ENCODE measurements at regions not wholly inside any gene's neighbourhood (a gene's known extent, or its start where the extent isn't known, plus 50 kb on each side); places are given as distances from the start of the nearest gene placed in this dataset.

GRCh38 chr5:141785711-141786110 lies 92.5 kb downstream of the PCDH1 start:
- no peaks in the 10 kb centered on the region for H3K9me3 ChIP-seq (ENCODE audit: control insufficient read depth, low read depth, low read length)
- peaks cover 12% of the 10 kb centered on the region for H3K4me1 ChIP-seq (ENCODE audit: control insufficient read depth, insufficient read depth, low read length)
- no peak overlapping the region for H3K27ac ChIP-seq (ENCODE audit: low read length)
- no peaks in the 10 kb centered on the region for H3K36me3 ChIP-seq (ENCODE audit: control insufficient read depth, insufficient read depth, low read length)
- WGBS (ENCODE audit: insufficient coverage, low lambda C conversion rate), result no CpG with 5 or more reads among the region's 5 CpGs
- no peak overlapping the region for H3K4me3 ChIP-seq (ENCODE audit: low read length)
- no peak for DNase-seq
- peaks cover 2% of the 10 kb centered on the region for H3K27me3 ChIP-seq (ENCODE audit: control insufficient read depth, insufficient read depth, low read length)

DNA sequence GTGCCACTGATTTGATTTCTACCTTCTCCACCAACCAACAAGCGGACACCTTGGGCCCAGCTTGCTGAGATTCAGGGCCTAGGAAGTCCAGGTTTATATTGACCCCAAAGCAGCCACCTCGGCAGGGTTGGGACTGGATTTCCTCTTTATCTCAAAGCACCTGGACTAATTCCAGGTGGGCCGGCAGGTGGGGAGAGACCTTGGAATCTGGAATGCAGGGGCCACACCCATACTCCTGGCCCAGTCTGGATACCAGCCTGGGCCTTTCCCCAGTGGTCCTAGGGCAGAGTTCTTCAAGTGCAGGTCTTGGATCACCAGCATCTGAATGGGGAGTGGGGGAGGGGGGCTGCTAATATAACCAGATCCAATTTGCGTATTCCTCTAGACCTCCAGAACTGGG lies 93.1 kb downstream of the PCDH1 start:
- H3K27ac ChIP-seq (ENCODE audit: low read length), result no peak overlapping the region
- no peak overlapping the region for H3K4me3 ChIP-seq (ENCODE audit: low read length)
- H3K36me3 ChIP-seq (ENCODE audit: control insufficient read depth, insufficient read depth, low read length), result no peaks in the 10 kb centered on the region

GRCh38 chr5:141784529-141784928 lies 93.7 kb downstream of the PCDH1 start:
- Histone ChIP-seq H3K4me1 (ENCODE audit: control insufficient read depth, insufficient read depth, low read length) (peaks cover 12% of the 10 kb centered on the region), H3K4me3 (ENCODE audit: low read length) (no peak overlapping the region), H3K27me3 (ENCODE audit: control insufficient read depth, insufficient read depth, low read length) (peaks cover 2% of the 10 kb centered on the region), H3K9me3 (ENCODE audit: control insufficient read depth, low read depth, low read length) (no peaks in the 10 kb centered on the region), H3K27ac (ENCODE audit: low read length) (no peak overlapping the region), H3K36me3 (ENCODE audit: control insufficient read depth, insufficient read depth, low read length) (no peaks in the 10 kb centered on the region)
- WGBS (ENCODE audit: insufficient coverage, low lambda C conversion rate), result no CpG with 5 or more reads among the region's 5 CpGs
- DNase-seq, result no peak

More for the DNA sequence above, 93.1 kb downstream of the PCDH1 start:
- Histone ChIP-seq H3K9me3 (ENCODE audit: control insufficient read depth, low read depth, low read length) (no peaks in the 10 kb centered on the region), H3K27me3 (ENCODE audit: control insufficient read depth, insufficient read depth, low read length) (peaks cover 2% of the 10 kb centered on the region), H3K4me1 (ENCODE audit: control insufficient read depth, insufficient read depth, low read length) (peaks cover 12% of the 10 kb centered on the region)
- WGBS (ENCODE audit: insufficient coverage, low lambda C conversion rate), result no CpG with 5 or more reads among the region's 4 CpGs
- peak; percentile 61 to 83 for DNase-seq

GRCh38 chr5:141783947-141784296 lies 94.3 kb downstream of the PCDH1 start:
- no peak overlapping the region for H3K4me3 ChIP-seq (ENCODE audit: low read length)
- H3K36me3 ChIP-seq (ENCODE audit: control insufficient read depth, insufficient read depth, low read length), result no peaks in the 10 kb centered on the region
- H3K27me3 ChIP-seq (ENCODE audit: control insufficient read depth, insufficient read depth, low read length), result peaks cover 2% of the 10 kb centered on the region
- H3K27ac ChIP-seq (ENCODE audit: low read length), result no peak overlapping the region
- WGBS (ENCODE audit: insufficient coverage, low lambda C conversion rate), result no CpG with 5 or more reads among the region's 4 CpGs
- no peak for DNase-seq
- peaks cover 12% of the 10 kb centered on the region for H3K4me1 ChIP-seq (ENCODE audit: control insufficient read depth, insufficient read depth, low read length)
- no peaks in the 10 kb centered on the region for H3K9me3 ChIP-seq (ENCODE audit: control insufficient read depth, low read depth, low read length)

- no peak overlapping the region for H3K27ac ChIP-seq (ENCODE audit: low read length)
- DNase-seq, result peak; percentile 32 to 59
- WGBS (ENCODE audit: insufficient coverage, low lambda C conversion rate), result no CpG with 5 or more reads among the region's 17 CpGs
These were observed 94.9 kb downstream of the PCDH1 start for GRCh38 chr5:141783005-141783946.

DNA sequence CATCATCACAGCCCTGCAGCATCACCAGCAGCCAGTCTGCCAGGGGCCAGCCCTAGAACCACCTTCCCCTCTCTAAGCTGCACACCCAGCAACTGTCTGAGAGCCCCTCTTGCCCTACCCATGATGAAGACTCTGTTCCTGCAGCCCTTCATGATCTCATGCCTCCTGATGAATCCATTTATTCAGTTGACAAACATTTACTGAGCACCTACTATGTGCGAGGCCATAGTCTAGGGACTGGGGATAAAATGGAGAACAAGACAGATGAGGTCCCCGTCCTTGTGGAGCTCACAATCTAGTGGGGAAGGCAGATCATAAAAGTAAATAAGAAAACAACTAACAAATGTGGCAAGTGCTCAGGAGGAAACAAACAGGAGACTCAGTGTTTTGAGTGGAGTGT lies 96.3 kb downstream of the PCDH1 start:
- no peak overlapping the region for H3K4me3 ChIP-seq (ENCODE audit: low read length)
- no peaks in the 10 kb centered on the region for H3K36me3 ChIP-seq (ENCODE audit: control insufficient read depth, insufficient read depth, low read length)
- no peak overlapping the region for H3K27ac ChIP-seq (ENCODE audit: low read length)
- H3K4me1 ChIP-seq (ENCODE audit: control insufficient read depth, insufficient read depth, low read length), result peaks cover 12% of the 10 kb centered on the region
- 100% methylated on average over 1 of the region's 2 CpGs for WGBS (ENCODE audit: insufficient coverage, low lambda C conversion rate)
- H3K27me3 ChIP-seq (ENCODE audit: control insufficient read depth, insufficient read depth, low read length), result no peaks in the 10 kb centered on the region
- no peak for DNase-seq
- no peaks in the 10 kb centered on the region for H3K9me3 ChIP-seq (ENCODE audit: control insufficient read depth, low read depth, low read length)

More at GRCh38 chr5:141783005-141783946, 94.9 kb downstream of the PCDH1 start:
- H3K27me3 ChIP-seq (ENCODE audit: control insufficient read depth, insufficient read depth, low read length), result peaks cover under 1% of the 10 kb centered on the region
- no peak overlapping the region for H3K4me3 ChIP-seq (ENCODE audit: low read length)
- no peaks in the 10 kb centered on the region for H3K36me3 ChIP-seq (ENCODE audit: control insufficient read depth, insufficient read depth, low read length)
- no peaks in the 10 kb centered on the region for H3K9me3 ChIP-seq (ENCODE audit: control insufficient read depth, low read depth, low read length)
- peaks cover 12% of the 10 kb centered on the region for H3K4me1 ChIP-seq (ENCODE audit: control insufficient read depth, insufficient read depth, low read length)

DNA sequence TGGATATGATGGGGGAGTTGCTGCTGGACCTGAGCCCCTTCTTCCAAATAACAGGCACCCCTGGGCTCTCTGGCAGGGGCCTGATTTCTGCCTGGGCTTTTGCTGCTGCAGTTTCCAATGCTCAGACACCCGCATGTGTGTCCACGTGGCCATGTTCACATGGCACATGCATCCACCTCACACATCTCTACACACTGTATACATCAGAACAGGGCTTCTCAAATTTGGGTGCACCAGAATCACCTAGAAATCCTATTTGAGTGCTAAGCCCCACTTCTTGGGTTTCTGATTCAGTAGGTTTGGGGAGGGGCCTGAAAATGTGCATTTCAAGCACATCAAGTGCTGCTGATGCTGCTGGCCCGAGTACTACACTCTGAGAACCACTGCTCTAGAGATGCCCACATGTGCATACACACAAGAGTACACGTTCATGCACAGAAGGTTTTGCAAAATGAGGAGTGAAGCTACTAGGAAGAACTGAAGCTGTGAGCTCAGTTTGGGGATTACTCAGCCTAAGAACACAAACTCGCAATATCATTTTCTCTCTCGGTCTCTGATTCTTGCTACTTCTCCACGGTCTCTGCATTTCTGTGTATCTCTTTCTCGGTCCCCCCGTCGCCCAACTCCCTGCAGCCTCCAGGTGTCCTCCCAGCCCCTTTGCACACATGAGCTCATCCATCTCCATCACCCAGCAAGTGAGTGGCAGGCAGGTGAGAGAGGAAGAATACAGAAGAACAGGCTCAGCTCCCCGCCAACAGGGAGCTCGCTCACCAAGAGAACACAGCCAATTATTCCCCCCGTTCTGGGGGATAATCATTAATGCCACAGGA lies 97.0 kb downstream of the PCDH1 start:
- Histone ChIP-seq H3K27me3 (ENCODE audit: control insufficient read depth, insufficient read depth, low read length) (no peaks in the 10 kb centered on the region), H3K9me3 (ENCODE audit: control insufficient read depth, low read depth, low read length) (no peaks in the 10 kb centered on the region), H3K36me3 (ENCODE audit: control insufficient read depth, insufficient read depth, low read length) (no peaks in the 10 kb centered on the region), H3K27ac (ENCODE audit: low read length) (no peak overlapping the region), H3K4me1 (ENCODE audit: control insufficient read depth, insufficient read depth, low read length) (peaks cover 12% of the 10 kb centered on the region), H3K4me3 (ENCODE audit: low read length) (no peak overlapping the region)
- no peak for DNase-seq
- WGBS (ENCODE audit: insufficient coverage, low lambda C conversion rate), result no CpG with 5 or more reads among the region's 13 CpGs

DNA sequence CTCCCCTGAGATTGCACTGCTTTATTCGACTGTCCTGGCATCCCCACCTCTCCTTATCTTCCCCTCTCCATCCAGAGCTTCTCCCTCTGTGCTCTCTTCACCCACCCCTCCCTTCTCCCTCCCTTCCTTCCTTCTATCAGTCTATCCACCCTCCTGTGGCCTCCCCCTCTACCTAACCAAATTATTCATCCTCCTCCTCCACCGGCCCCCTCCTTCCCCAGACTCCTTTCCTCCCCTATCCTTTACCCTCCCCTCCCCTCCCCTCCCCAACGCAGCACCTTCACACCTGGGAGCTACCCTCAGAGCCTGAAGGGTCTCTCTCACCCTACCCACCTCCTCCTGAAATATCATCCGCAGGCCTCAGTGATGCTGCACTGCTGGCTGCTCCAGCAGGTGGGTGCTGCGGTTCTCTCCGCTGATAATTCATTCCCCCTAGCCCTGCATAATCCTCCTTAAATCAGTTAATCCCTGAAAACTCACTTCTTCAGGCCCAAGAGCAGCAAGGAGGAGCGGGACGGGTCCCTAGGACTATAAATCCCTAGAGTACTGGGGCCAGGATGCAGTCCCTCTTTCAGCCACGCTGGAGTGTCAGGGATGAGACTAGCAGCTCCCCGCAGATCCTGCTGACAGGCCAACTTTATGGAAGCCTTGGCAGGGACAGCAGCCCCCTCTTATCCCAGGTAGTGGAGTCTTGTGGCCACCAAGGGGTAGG lies 97.8 kb downstream of the PCDH1 start:
- H3K36me3 ChIP-seq (ENCODE audit: control insufficient read depth, insufficient read depth, low read length), result no peaks in the 10 kb centered on the region
- no peak overlapping the region for H3K4me3 ChIP-seq (ENCODE audit: low read length)
- WGBS (ENCODE audit: insufficient coverage, low lambda C conversion rate), result 17% methylated on average over 1 of the region's 10 CpGs
- no peaks in the 10 kb centered on the region for H3K9me3 ChIP-seq (ENCODE audit: control insufficient read depth, low read depth, low read length)
- H3K27me3 ChIP-seq (ENCODE audit: control insufficient read depth, insufficient read depth, low read length), result no peaks in the 10 kb centered on the region
- no peak overlapping the region for H3K27ac ChIP-seq (ENCODE audit: low read length)
- DNase-seq, result no peak
- H3K4me1 ChIP-seq (ENCODE audit: control insufficient read depth, insufficient read depth, low read length), result peaks cover 5% of the 10 kb centered on the region

DNA sequence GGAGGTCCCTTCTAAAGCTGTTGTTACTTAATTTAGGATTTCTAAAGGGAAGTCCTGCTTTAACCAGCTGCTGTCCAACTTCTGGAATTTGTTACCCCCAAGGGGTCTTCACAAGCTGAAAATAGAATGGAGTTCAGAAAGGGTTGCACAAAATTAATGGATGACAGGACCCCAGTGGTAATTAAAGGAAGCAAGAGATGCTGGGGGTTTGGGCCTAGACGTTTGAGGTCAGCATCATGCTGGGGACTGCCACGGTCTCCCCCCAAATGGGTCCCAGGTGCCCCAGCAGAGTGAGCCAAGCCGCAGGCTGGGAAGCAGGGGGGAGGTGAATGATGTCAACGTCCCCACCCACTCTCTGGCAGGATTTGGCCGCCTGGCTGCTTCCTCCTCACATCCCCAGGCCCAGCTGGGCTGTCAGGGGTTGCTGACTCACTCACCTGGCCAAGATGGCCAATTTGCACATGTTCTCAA lies 97.5 kb upstream of the ARAP3 start:
- Histone ChIP-seq H3K36me3 (ENCODE audit: control insufficient read depth, insufficient read depth, low read length) (no peaks in the 10 kb centered on the region), H3K27ac (ENCODE audit: low read length) (no peak overlapping the region), H3K27me3 (ENCODE audit: control insufficient read depth, insufficient read depth, low read length) (no peaks in the 10 kb centered on the region), H3K4me1 (ENCODE audit: control insufficient read depth, insufficient read depth, low read length) (no peaks in the 10 kb centered on the region), H3K9me3 (ENCODE audit: control insufficient read depth, low read depth, low read length) (no peaks in the 10 kb centered on the region), H3K4me3 (ENCODE audit: low read length) (no peak overlapping the region)
- WGBS (ENCODE audit: insufficient coverage, low lambda C conversion rate), result no CpG with 5 or more reads among the region's 5 CpGs
- no peak for DNase-seq

- Histone ChIP-seq H3K27ac (ENCODE audit: low read length) (no peak overlapping the region), H3K4me1 (ENCODE audit: control insufficient read depth, insufficient read depth, low read length) (no peaks in the 10 kb centered on the region), H3K4me3 (ENCODE audit: low read length) (no peak overlapping the region), H3K9me3 (ENCODE audit: control insufficient read depth, low read depth, low read length) (no peaks in the 10 kb centered on the region), H3K27me3 (ENCODE audit: control insufficient read depth, insufficient read depth, low read length) (no peaks in the 10 kb centered on the region), H3K36me3 (ENCODE audit: control insufficient read depth, insufficient read depth, low read length) (no peaks in the 10 kb centered on the region)
- DNase-seq, result no peak
- WGBS (ENCODE audit: insufficient coverage, low lambda C conversion rate), result no CpG with 5 or more reads among the region's 4 CpGs
These were observed 96.7 kb upstream of the ARAP3 start for GRCh38 chr5:141778683-141779082.

Measured in large intestine (tissue), 3 donors.